HG03521 (cell line): ENCODE measurements at regions not wholly inside any gene's neighbourhood (a gene's known extent, or its start where the extent isn't known, plus 50 kb on each side); places are given as distances from the start of the nearest gene placed in this dataset.

Experiments used
- ATAC-seq: cut with Tn5 transposase; IDR thresholded peaks from one replicate; pipeline ENCODE4 v1.9.1; 2021; ENCODE audit warnings: mild to moderate bottlenecking, moderate library complexity; ENCODE audit not compliant: unreplicated experiment

- ATAC-seq = no peak
Observed at GRCh38 chr20:11539450-11539849, 378.2 kb upstream of the BTBD3 start.

- ATAC-seq = no peak
Observed at GRCh38 chr20:11540558-11540957, 377.1 kb upstream of the BTBD3 start.

- no peak for ATAC-seq
Observed at GRCh38 chr20:11542645-11543044, 375.0 kb upstream of the BTBD3 start.

- peak; percentile 78 for ATAC-seq
Observed at GRCh38 chr20:11544029-11544678, 373.5 kb upstream of the BTBD3 start.

- ATAC-seq = no peak
Observed at GRCh38 chr20:11546939-11547338, 370.8 kb upstream of the BTBD3 start.

GRCh38 chr20:11549172-11550103 lies 368.3 kb upstream of the BTBD3 start:
- no peak for ATAC-seq

GRCh38 chr20:11550657-11551338 lies 366.9 kb upstream of the BTBD3 start:
- ATAC-seq = no peak

GRCh38 chr20:11551479-11551878 lies 366.2 kb upstream of the BTBD3 start:
- no peak for ATAC-seq

- ATAC-seq = no peak
Observed at GRCh38 chr20:11553603-11554002, 364.1 kb upstream of the BTBD3 start.

GRCh38 chr20:11555510-11555909 lies 362.2 kb upstream of the BTBD3 start:
- no peak for ATAC-seq

GRCh38 chr20:11556410-11556809 lies 361.3 kb upstream of the BTBD3 start:
- no peak for ATAC-seq

GRCh38 chr20:11564491-11564890 lies 353.2 kb upstream of the BTBD3 start:
- ATAC-seq = no peak

GRCh38 chr20:11569163-11569562 lies 348.5 kb upstream of the BTBD3 start:
- ATAC-seq = no peak

GRCh38 chr20:11573507-11573906 lies 344.2 kb upstream of the BTBD3 start:
- no peak for ATAC-seq

- ATAC-seq = no peak
Observed at GRCh38 chr20:11581271-11581670, 336.4 kb upstream of the BTBD3 start.

- ATAC-seq = no peak
Observed at GRCh38 chr20:11582060-11582459, 335.6 kb upstream of the BTBD3 start.

GRCh38 chr20:11585752-11586352 lies 331.8 kb upstream of the BTBD3 start:
- ATAC-seq = no peak

- no peak for ATAC-seq
Observed at GRCh38 chr20:11588875-11589274, 328.8 kb upstream of the BTBD3 start.

- ATAC-seq = no peak
Observed at GRCh38 chr20:11591965-11592364, 325.7 kb upstream of the BTBD3 start.

- ATAC-seq = no peak
Observed at GRCh38 chr20:11604339-11604738, 313.4 kb upstream of the BTBD3 start.

- no peak for ATAC-seq
Observed at GRCh38 chr20:11607047-11607446, 310.6 kb upstream of the BTBD3 start.
